Psoas muscle (tissue), 7 donors: ENCODE measurements at regions not wholly inside any gene's neighbourhood (a gene's known extent, or its start where the extent isn't known, plus 50 kb on each side); places are given as distances from the start of the nearest gene placed in this dataset.

Experiments used
- ATAC-seq, 4 donors: fragments of 200-7000 bp; cut with Tn5 transposase; one replicate each; pipeline ENCODE4 v1.9.1; 2020; ENCODE audit warnings: moderate library complexity in 3 of 4, mild to moderate bottlenecking in 2 of 4
- DNase-seq, 2 donors: peaks; one replicate each; pipeline ENCODE4 v3.0.0-alpha.2; 2020
- H3K27ac ChIP-seq: fragments of 200-600 bp; one replicate; pipeline ENCODE4 v1.8.0; 2022
- H3K27me3 ChIP-seq, 3 donors: fragments of 200-600 bp in 1 of 3; one replicate each; pipeline versions ENCODE4 v1.6.1 to v1.8.0; 2013 to 2022; ENCODE audit warnings: low read length in 2 of 3, mild to moderate bottlenecking in 2 of 3, moderate library complexity in 1 of 3; ENCODE audit not compliant: insufficient read depth in 3 of 3
- H3K36me3 ChIP-seq, 2 donors: fragments of 200-600 bp in 1 of 2; one replicate each; pipeline versions ENCODE4 v1.6.1 to v1.8.0; 2013 to 2022; ENCODE audit warnings: low read depth in 1 of 2, mild to moderate bottlenecking in 1 of 2, moderate library complexity in 1 of 2; ENCODE audit not compliant: insufficient read depth in 1 of 2
- H3K4me1 ChIP-seq: fragments of 200-600 bp; one replicate; pipeline ENCODE4 v1.8.0; 2022
- H3K4me3 ChIP-seq: fragments of 200-600 bp; one replicate; pipeline ENCODE4 v1.8.0; 2022; ENCODE audit warnings: mild to moderate bottlenecking
- H3K9me3 ChIP-seq: fragments of 200-600 bp; one replicate; pipeline ENCODE4 v1.8.0; 2022
- CTCF ChIP-seq: fragments of 200-600 bp; IDR thresholded peaks from one replicate; pipeline ENCODE4 v1.8.0; 2022; ENCODE audit warnings: antibody characterized with exemption
- WGBS, 3 donors: extraction: QIAGEN DNeasy Blood & Tissue Kit; methylation state at CpG; one replicate each; pipeline versions ENCODE4 v1.1.6 to v1.1.7; 2013; 5-methylcytosine and 5-hydroxymethylcytosine counted together
- intact Hi-C, 2 donors: fragments of 100-400 bp; cut with DNase I; formaldehyde crosslinking; loops; one replicate each; pipeline versions ENCODE4 v1.11.0 to v1.14.2; 2022
- donor health status: healthy with polysubstance abuse.
- donor health status: DM: no; HTN: no; CAD: no; lungs with moderate emphysema.
- donor health status: Bipolar disorder and iron deficiency.
- donor health status: healthy.
- donor health status: DM: yes; HTN: yes; CAD: no.
- donor health status: DM: no; HTN: no; CAD: no.
- donor health status: DM: yes; HTN: yes; CAD: no.

- ATAC-seq (no peak), DNase-seq (no peak)
- H3K27ac ChIP-seq, result no peak overlapping the region
- intact Hi-C loops, result no loop called here
- H3K4me3 ChIP-seq, result no peak overlapping the region
- no peaks in the 10 kb centered on the region for H3K9me3 ChIP-seq
- H3K36me3 ChIP-seq, result no peaks in the 10 kb centered on the region
- WGBS, 3 donors, result 96 to 98% (median 98%) methylated on average over 1 of the region's 1 CpG
- H3K4me1 ChIP-seq, result no peaks in the 10 kb centered on the region
- peaks cover 0 to 6% (median 2%) of the 10 kb centered on the region in 3 donors for H3K27me3 ChIP-seq
- no peak for TF ChIP-seq CTCF
These were observed 354.2 kb downstream of the PMP22 start for GRCh38 chr17:14910916-14911315.

GRCh38 chr17:14904386-14904785 is 360.7 kb downstream of the PMP22 start:
- 56 to 64% (median 59%) methylated on average over 4 of the region's 4 CpGs for WGBS, 3 donors
- no peaks in the 10 kb centered on the region for H3K36me3 ChIP-seq
- H3K27ac ChIP-seq, result no peak overlapping the region
- H3K4me3 ChIP-seq, result no peak overlapping the region
- H3K4me1 ChIP-seq, result no peaks in the 10 kb centered on the region
- intact Hi-C loops, result no loop called here
- peaks cover 0 to 2% (median 0%) of the 10 kb centered on the region in 3 donors for H3K27me3 ChIP-seq
- H3K9me3 ChIP-seq, result no peaks in the 10 kb centered on the region
- no peak for TF ChIP-seq CTCF
- DNase-seq (no peak), ATAC-seq (no peak)

- WGBS, 3 donors, result 20 to 32% (median 30%) methylated on average over 1 of the region's 1 CpG
- Histone ChIP-seq H3K9me3 (no peaks in the 10 kb centered on the region), H3K36me3 (no peaks in the 10 kb centered on the region), H3K27ac (no peak overlapping the region), H3K4me1 (no peaks in the 10 kb centered on the region), H3K4me3 (no peak overlapping the region), H3K27me3 (peaks cover 0 to 2% (median 0%) of the 10 kb centered on the region in 3 donors)
- DNase-seq (no peak), ATAC-seq (no peak)
- intact Hi-C loops, result no loop called here
- no peak for TF ChIP-seq CTCF
These were observed 361.3 kb downstream of the PMP22 start for GRCh38 chr17:14903854-14904253.

- Histone ChIP-seq H3K9me3 (no peaks in the 10 kb centered on the region), H3K4me1 (no peaks in the 10 kb centered on the region), H3K27ac (no peak overlapping the region), H3K4me3 (no peak overlapping the region), H3K36me3 (no peaks in the 10 kb centered on the region), H3K27me3 (no peaks in the 10 kb centered on the region)
- intact Hi-C loops, result no loop called here
- no peak for TF ChIP-seq CTCF
- DNase-seq (no peak), ATAC-seq (no peak)
These were observed 362.3 kb downstream of the PMP22 start for GRCh38 chr17:14902803-14903202.

GRCh38 chr17:14902297-14902696 is 362.8 kb downstream of the PMP22 start:
- TF ChIP-seq CTCF, result no peak
- Histone ChIP-seq H3K9me3 (no peaks in the 10 kb centered on the region), H3K27ac (no peak overlapping the region), H3K4me1 (no peaks in the 10 kb centered on the region), H3K36me3 (no peaks in the 10 kb centered on the region), H3K4me3 (no peak overlapping the region), H3K27me3 (no peaks in the 10 kb centered on the region)
- 60 to 87% (median 83%) methylated on average over 3 of the region's 3 CpGs for WGBS, 3 donors
- DNase-seq, result no peak
- intact Hi-C loops, result no loop called here
- no peak for ATAC-seq
